Fibroblast of lung (primary cell): ENCODE measurements at regions not wholly inside any gene's neighbourhood (a gene's known extent, or its start where the extent isn't known, plus 50 kb on each side); places are given as distances from the start of the nearest gene placed in this dataset.

Experiments used
- DNase-seq, 2 donors: peaks; one replicate each; pipeline versions ENCODE4 v3.0.0 to v3.0.0-alpha.2; 2010; ENCODE audit warnings: low read depth in 2 of 2
- H2AFZ ChIP-seq: 2 replicates; pipeline ENCODE4 v1.5.1; 2012; ENCODE audit warnings: low read length, control low read depth, inconsistent platforms
- H3K27ac ChIP-seq: 2 replicates; pipeline ENCODE4 v1.5.1; 2011; ENCODE audit warnings: low read length, control low read depth; ENCODE audit not compliant: insufficient read depth
- H3K27me3 ChIP-seq: 2 replicates; pipeline ENCODE4 v1.5.1; 2011; ENCODE audit warnings: mild to moderate bottlenecking, low read length; ENCODE audit not compliant: control insufficient read depth, insufficient read depth
- H3K36me3 ChIP-seq: 2 replicates; pipeline ENCODE4 v1.5.1; 2011; ENCODE audit warnings: low read length; ENCODE audit not compliant: control insufficient read depth, insufficient read depth
- H3K4me1 ChIP-seq: 2 replicates; pipeline ENCODE4 v1.5.1; 2011; ENCODE audit warnings: low read length; ENCODE audit not compliant: control insufficient read depth, insufficient read depth; ENCODE audit errors: extremely low read depth
- H3K4me2 ChIP-seq: 2 replicates; pipeline ENCODE4 v1.5.1; 2011; ENCODE audit warnings: low read length, control low read depth; ENCODE audit not compliant: insufficient read depth; ENCODE audit errors: extremely low read depth
- H3K4me3 ChIP-seq, 4 experiments: fragments of 200-600 bp in 1 of 4; sonication (generic) in 1 of 4; replicated peaks in 1 of 4; 2 replicates each; pipeline ENCODE4 v1.5.1; 2011 to 2016; ENCODE audit warnings: low read length in 4 of 4, low read depth in 3 of 4, mild to moderate bottlenecking in 3 of 4, control low read depth in 2 of 4, inconsistent platforms in 1 of 4, mixed read lengths in 1 of 4; ENCODE audit not compliant: insufficient read depth in 1 of 4; ENCODE audit errors: control extremely low read depth in 1 of 4
- H3K79me2 ChIP-seq: 2 replicates; pipeline ENCODE4 v1.5.1; 2012; ENCODE audit warnings: mild to moderate bottlenecking, low read length, inconsistent platforms; ENCODE audit not compliant: control insufficient read depth, insufficient read depth
- H3K9ac ChIP-seq: 2 replicates; pipeline ENCODE4 v1.5.1; 2011; ENCODE audit warnings: mild to moderate bottlenecking, low read length, control low read depth; ENCODE audit not compliant: insufficient read depth
- H3K9me3 ChIP-seq: 2 replicates; pipeline ENCODE4 v1.5.1; 2012; ENCODE audit warnings: low read depth, low read length; ENCODE audit not compliant: control insufficient read depth, insufficient read depth
- H4K20me1 ChIP-seq: 2 replicates; pipeline ENCODE4 v1.5.1; 2011; ENCODE audit warnings: low read length; ENCODE audit not compliant: control insufficient read depth, insufficient read depth; ENCODE audit errors: extremely low read depth
- EZH2 ChIP-seq: IDR thresholded peaks from 2 replicates; pipeline ENCODE4 v1.5.1; 2012; ENCODE audit warnings: low read length, control low read depth, mild to moderate bottlenecking; ENCODE audit errors: missing control alignments
- TF ChIP-seq, protein P1 (sequence below), 2 donors: IDR thresholded peaks in 1 of 2; conservative IDR thresholded peaks in 1 of 2; 1 replicate in 1 of 2; 2 replicates in 1 of 2; pipeline ENCODE4 v1.5.1; 2011 to 2012; ENCODE audit warnings: low read length in 2 of 2, control low read depth in 1 of 2, inconsistent platforms in 1 of 2, low read depth in 1 of 2, mild to moderate bottlenecking in 1 of 2

DNA sequence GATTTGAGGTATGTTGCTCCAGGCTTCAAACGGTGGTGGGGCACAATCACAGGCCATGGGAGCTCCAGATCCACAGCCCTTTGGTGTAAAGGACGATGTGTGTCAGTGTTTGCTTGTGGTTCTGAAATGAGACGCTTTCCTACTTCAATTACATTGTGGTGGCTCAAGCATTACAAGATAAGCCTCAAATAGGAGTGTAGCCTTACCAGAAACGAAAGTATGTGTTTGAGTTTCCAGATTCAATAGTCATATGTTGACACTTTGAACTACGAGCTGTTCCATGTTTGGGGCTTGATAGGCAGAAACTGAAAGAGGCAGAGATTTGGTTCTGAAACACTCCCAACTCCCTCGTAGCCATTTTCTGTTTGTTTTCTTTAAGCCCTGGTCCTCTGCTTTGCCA is 187.1 kb downstream of the MYLK4 start:
- TF ChIP-seq EZH2, result no peak
- TF ChIP-seq, protein P1, sequence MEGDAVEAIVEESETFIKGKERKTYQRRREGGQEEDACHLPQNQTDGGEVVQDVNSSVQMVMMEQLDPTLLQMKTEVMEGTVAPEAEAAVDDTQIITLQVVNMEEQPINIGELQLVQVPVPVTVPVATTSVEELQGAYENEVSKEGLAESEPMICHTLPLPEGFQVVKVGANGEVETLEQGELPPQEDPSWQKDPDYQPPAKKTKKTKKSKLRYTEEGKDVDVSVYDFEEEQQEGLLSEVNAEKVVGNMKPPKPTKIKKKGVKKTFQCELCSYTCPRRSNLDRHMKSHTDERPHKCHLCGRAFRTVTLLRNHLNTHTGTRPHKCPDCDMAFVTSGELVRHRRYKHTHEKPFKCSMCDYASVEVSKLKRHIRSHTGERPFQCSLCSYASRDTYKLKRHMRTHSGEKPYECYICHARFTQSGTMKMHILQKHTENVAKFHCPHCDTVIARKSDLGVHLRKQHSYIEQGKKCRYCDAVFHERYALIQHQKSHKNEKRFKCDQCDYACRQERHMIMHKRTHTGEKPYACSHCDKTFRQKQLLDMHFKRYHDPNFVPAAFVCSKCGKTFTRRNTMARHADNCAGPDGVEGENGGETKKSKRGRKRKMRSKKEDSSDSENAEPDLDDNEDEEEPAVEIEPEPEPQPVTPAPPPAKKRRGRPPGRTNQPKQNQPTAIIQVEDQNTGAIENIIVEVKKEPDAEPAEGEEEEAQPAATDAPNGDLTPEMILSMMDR (conservative IDR thresholded peaks at IDR 0.05 in 1 of 2, IDR thresholded peaks at IDR 0.05 in 1 of 2; ENCODE audit: low read depth in 1 of 2, low read length in 2 of 2), result no peak
- peaks cover 2% of the 10 kb centered on the region for H3K27me3 ChIP-seq
- no peak overlapping the region for H3K9ac ChIP-seq
- no peaks in the 10 kb centered on the region for H3K4me1 ChIP-seq
- H3K36me3 ChIP-seq, result no peaks in the 10 kb centered on the region
- H3K4me2 ChIP-seq, result no peak overlapping the region
- H3K27ac ChIP-seq, result no peak overlapping the region
- H3K79me2 ChIP-seq, result no peaks in the 10 kb centered on the region
- DNase-seq, result peak; percentile 17 to 31
- peak overlapping the region in 1 of 4 experiments; percentile 7 for H3K4me3 ChIP-seq
- H2AFZ ChIP-seq, result no peak overlapping the region
- no peaks in the 10 kb centered on the region for H3K9me3 ChIP-seq
- no peaks in the 10 kb centered on the region for H4K20me1 ChIP-seq

DNA sequence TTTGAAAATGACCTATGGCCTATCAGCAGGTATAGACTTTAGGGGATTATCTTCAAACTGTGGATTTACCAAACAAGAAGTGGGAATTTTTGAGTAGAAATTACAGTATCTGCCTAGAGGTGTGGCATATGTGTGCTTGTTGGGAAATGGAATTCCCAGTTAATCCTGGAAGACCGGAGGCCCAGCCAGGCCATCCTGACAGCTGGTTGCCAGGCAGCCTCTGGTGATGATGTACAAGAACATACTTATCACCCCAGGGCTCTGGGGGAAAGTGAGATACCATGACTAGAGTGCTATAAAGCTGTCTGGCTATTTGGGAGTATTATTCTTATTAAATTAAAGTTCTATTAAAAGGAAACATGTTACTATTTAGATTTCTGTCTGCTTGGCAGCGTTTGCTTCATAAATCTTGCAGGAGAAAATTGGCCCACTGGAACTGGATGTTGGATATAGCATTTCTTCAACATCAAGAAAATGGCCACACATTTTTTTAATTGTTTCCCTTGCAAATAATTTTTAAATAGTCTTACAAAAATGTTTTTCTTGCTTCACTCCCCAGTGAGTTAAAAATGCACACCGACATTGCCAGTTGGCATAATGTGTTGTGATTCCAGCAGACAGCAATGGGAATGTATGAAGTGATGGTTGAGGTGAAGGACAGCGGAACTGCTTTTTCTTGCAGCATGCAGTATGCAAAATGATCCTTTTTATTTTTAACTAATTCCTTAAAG is 187.8 kb downstream of the MYLK4 start:
- H3K4me3 ChIP-seq, result no peak overlapping the region
- H3K36me3 ChIP-seq, result no peaks in the 10 kb centered on the region
- H3K4me2 ChIP-seq, result no peak overlapping the region
- TF ChIP-seq, protein P1 (conservative IDR thresholded peaks at IDR 0.05 in 1 of 2, IDR thresholded peaks at IDR 0.05 in 1 of 2; ENCODE audit: low read depth in 1 of 2, low read length in 2 of 2), result no peak
- no peak for TF ChIP-seq EZH2
- no peaks in the 10 kb centered on the region for H3K79me2 ChIP-seq
- no peak overlapping the region for H3K9ac ChIP-seq
- DNase-seq, result no peak
- H3K27me3 ChIP-seq, result peaks cover 2% of the 10 kb centered on the region
- H3K27ac ChIP-seq, result no peak overlapping the region
- no peaks in the 10 kb centered on the region for H4K20me1 ChIP-seq
- H2AFZ ChIP-seq, result no peak overlapping the region
- no peaks in the 10 kb centered on the region for H3K9me3 ChIP-seq
- H3K4me1 ChIP-seq, result no peaks in the 10 kb centered on the region

DNA sequence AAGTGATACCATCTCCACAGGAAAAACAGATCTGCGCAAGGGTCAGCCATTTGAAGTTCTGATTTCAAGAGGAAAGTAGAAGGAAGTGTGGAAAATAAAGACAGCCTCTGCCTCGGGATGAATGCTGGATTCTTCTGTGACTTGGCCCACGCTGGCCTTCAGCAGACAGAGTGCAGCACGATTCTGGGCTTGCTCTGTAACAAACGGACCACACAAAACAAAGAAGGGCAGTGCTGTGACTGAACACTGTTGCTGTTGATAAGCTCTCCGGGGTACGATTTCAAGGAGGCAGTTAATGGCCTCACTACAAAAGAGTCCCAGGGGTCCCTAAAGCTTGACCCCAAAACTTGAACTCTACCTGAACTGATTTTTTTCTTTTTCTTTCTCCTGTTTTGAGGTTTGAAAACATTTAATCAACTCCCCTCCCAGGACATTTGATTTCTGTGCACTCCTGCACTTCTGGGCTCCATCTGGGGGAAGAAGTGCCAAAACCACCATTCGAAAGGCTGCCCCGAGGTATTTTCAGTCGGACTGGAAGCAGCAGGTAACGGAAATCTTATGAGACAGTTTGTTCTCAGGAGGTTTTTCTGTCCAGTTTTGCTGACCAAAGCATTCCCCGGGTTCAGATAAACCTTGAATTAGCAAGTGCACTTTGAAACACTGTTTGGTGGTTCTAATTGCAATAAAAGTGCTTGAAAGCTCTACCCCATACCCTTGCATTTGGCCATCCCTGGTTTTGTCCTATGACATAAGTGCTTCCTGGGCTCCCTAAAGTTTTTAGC is 189.6 kb downstream of the MYLK4 start:
- no peaks in the 10 kb centered on the region for H3K36me3 ChIP-seq
- H3K4me3 ChIP-seq, result no peak overlapping the region
- H3K27me3 ChIP-seq, result peaks cover 2% of the 10 kb centered on the region
- no peaks in the 10 kb centered on the region for H4K20me1 ChIP-seq
- no peak overlapping the region for H3K27ac ChIP-seq
- no peak for DNase-seq
- H3K9ac ChIP-seq, result no peak overlapping the region
- no peaks in the 10 kb centered on the region for H3K9me3 ChIP-seq
- H3K79me2 ChIP-seq, result no peaks in the 10 kb centered on the region
- H3K4me2 ChIP-seq, result no peak overlapping the region
- no peaks in the 10 kb centered on the region for H3K4me1 ChIP-seq
- no peak overlapping the region for H2AFZ ChIP-seq
- no peak for TF ChIP-seq EZH2
- TF ChIP-seq, protein P1 (conservative IDR thresholded peaks at IDR 0.05 in 1 of 2, IDR thresholded peaks at IDR 0.05 in 1 of 2; ENCODE audit: low read depth in 1 of 2, low read length in 2 of 2), result no peak
